NB4 (cell line): ENCODE measurements at regions not wholly inside any gene's neighbourhood (a gene's known extent, or its start where the extent isn't known, plus 50 kb on each side); places are given as distances from the start of the nearest gene placed in this dataset.

Experiments
- CTCF ChIP-seq: IDR thresholded peaks from one replicate; pipeline ENCODE4 v1.5.1; 2012; ENCODE audit warnings: low read depth, low read length
- MYC ChIP-seq: IDR thresholded peaks from 2 replicates; pipeline ENCODE4 v1.6.1; 2011; ENCODE audit warnings: low read depth, low read length
- POLR2A ChIP-seq: IDR thresholded peaks from 2 replicates; pipeline ENCODE4 v1.6.1; 2011; ENCODE audit warnings: mild to moderate bottlenecking; ENCODE audit not compliant: insufficient read length; ENCODE audit errors: extremely low read depth

- TF ChIP-seq CTCF (no peak), POLR2A (no peak), MYC (no peak)
Observed at GRCh38 chr9:115328677-115329076, 210.7 kb upstream of the TNC start.
